COLO829 (cell line): ENCODE measurements at regions not wholly inside any gene's neighbourhood (a gene's known extent, or its start where the extent isn't known, plus 50 kb on each side); places are given as distances from the start of the nearest gene placed in this dataset.

Experiments
- DNase-seq: peaks from one replicate; pipeline ENCODE4 v3.0.0; 2012; ENCODE audit warnings: low spot score

- no peak for DNase-seq
These were observed 85.1 kb upstream of the USP47 start for GRCh38 chr11:11756718-11757117.

GRCh38 chr11:11755871-11756270 is 85.9 kb upstream of the USP47 start:
- no peak for DNase-seq

- DNase-seq: no peak
These were observed 89.1 kb upstream of the USP47 start for GRCh38 chr11:11752679-11753078.

- no peak for DNase-seq
These were observed 91.5 kb upstream of the USP47 start for GRCh38 chr11:11750017-11750878.

GRCh38 chr11:11748706-11749365 is 92.9 kb upstream of the USP47 start:
- no peak for DNase-seq

GRCh38 chr11:11747570-11747969 is 94.2 kb upstream of the USP47 start:
- DNase-seq: no peak

GRCh38 chr11:11746449-11746848 is 95.3 kb upstream of the USP47 start:
- DNase-seq: no peak

- DNase-seq: peak; percentile 80
These were observed 98.6 kb upstream of the USP47 start for GRCh38 chr11:11743216-11743615.

- no peak for DNase-seq
These were observed 99.3 kb upstream of the USP47 start for GRCh38 chr11:11742486-11742885.

- no peak for DNase-seq
These were observed 100.9 kb upstream of the USP47 start for GRCh38 chr11:11740836-11741235.

- no peak for DNase-seq
These were observed 101.6 kb upstream of the USP47 start for GRCh38 chr11:11740073-11740702.

- no peak for DNase-seq
These were observed 103.4 kb upstream of the USP47 start for GRCh38 chr11:11738370-11738769.

- DNase-seq: no peak
These were observed 106.2 kb upstream of the USP47 start for GRCh38 chr11:11735586-11735985.

GRCh38 chr11:11733246-11733747 is 108.5 kb upstream of the USP47 start:
- DNase-seq: no peak

GRCh38 chr11:11732116-11732515 is 109.7 kb upstream of the USP47 start:
- no peak for DNase-seq

GRCh38 chr11:11731311-11732083 is 109.7 kb upstream of the GALNT18 start:
- DNase-seq: no peak

GRCh38 chr11:11728386-11728785 is 106.6 kb upstream of the GALNT18 start:
- DNase-seq: no peak

- no peak for DNase-seq
These were observed 103.6 kb upstream of the GALNT18 start for GRCh38 chr11:11725438-11725837.

- DNase-seq: no peak
These were observed 103.2 kb upstream of the GALNT18 start for GRCh38 chr11:11724994-11725393.

- DNase-seq: no peak
These were observed 101.1 kb upstream of the GALNT18 start for GRCh38 chr11:11722861-11723260.

GRCh38 chr11:11722246-11722645 is 100.4 kb upstream of the GALNT18 start:
- peak; percentile 61 for DNase-seq

- DNase-seq: no peak
These were observed 96.7 kb upstream of the GALNT18 start for GRCh38 chr11:11718511-11718910.
